Epithelial cell of proximal tubule (primary cell): ENCODE measurements at regions not wholly inside any gene's neighbourhood (a gene's known extent, or its start where the extent isn't known, plus 50 kb on each side); places are given as distances from the start of the nearest gene placed in this dataset.

ENCODE experiments used
- DNase-seq: peaks from one replicate; pipeline ENCODE4 v3.0.0-alpha.2; 2011; ENCODE audit warnings: low read depth
- H3K4me3 ChIP-seq: 2 replicates; pipeline ENCODE4 v1.5.1; 2011; ENCODE audit warnings: low read depth, mild to moderate bottlenecking, low read length
- TF ChIP-seq, protein P1 (sequence below): conservative IDR thresholded peaks from 2 replicates; pipeline ENCODE4 v1.5.1; 2012; ENCODE audit warnings: low read depth, mild to moderate bottlenecking, low read length

DNA sequence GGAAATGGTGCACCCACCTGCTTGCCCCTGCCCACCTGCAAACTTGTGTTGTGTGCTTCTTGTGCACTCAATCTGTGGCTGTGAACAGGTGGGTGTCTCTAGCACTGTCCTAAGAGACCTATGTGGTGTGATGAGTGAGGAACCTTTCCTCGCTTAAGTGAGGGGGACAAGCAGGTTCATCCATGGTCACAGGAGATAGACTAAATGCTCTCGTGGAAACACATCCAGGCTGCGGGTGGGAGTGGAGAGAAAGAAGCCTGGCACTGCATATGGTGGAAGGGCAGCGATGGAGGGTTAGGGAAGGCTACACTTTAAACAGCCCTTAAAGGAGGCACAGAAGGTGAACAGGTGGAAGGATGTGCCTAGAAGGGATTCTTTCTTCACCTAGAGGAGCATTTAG, 330.9 kb downstream of the CXCL12 start:
- H3K4me3 ChIP-seq: no peak overlapping the region
- DNase-seq: no peak
- TF ChIP-seq, protein P1, sequence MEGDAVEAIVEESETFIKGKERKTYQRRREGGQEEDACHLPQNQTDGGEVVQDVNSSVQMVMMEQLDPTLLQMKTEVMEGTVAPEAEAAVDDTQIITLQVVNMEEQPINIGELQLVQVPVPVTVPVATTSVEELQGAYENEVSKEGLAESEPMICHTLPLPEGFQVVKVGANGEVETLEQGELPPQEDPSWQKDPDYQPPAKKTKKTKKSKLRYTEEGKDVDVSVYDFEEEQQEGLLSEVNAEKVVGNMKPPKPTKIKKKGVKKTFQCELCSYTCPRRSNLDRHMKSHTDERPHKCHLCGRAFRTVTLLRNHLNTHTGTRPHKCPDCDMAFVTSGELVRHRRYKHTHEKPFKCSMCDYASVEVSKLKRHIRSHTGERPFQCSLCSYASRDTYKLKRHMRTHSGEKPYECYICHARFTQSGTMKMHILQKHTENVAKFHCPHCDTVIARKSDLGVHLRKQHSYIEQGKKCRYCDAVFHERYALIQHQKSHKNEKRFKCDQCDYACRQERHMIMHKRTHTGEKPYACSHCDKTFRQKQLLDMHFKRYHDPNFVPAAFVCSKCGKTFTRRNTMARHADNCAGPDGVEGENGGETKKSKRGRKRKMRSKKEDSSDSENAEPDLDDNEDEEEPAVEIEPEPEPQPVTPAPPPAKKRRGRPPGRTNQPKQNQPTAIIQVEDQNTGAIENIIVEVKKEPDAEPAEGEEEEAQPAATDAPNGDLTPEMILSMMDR: no peak

- H3K4me3 ChIP-seq: no peak overlapping the region
- no peak for DNase-seq
- TF ChIP-seq, protein P1: no peak
Measured at GRCh38 chr10:44053391-44053790, 331.5 kb downstream of the CXCL12 start.

DNA sequence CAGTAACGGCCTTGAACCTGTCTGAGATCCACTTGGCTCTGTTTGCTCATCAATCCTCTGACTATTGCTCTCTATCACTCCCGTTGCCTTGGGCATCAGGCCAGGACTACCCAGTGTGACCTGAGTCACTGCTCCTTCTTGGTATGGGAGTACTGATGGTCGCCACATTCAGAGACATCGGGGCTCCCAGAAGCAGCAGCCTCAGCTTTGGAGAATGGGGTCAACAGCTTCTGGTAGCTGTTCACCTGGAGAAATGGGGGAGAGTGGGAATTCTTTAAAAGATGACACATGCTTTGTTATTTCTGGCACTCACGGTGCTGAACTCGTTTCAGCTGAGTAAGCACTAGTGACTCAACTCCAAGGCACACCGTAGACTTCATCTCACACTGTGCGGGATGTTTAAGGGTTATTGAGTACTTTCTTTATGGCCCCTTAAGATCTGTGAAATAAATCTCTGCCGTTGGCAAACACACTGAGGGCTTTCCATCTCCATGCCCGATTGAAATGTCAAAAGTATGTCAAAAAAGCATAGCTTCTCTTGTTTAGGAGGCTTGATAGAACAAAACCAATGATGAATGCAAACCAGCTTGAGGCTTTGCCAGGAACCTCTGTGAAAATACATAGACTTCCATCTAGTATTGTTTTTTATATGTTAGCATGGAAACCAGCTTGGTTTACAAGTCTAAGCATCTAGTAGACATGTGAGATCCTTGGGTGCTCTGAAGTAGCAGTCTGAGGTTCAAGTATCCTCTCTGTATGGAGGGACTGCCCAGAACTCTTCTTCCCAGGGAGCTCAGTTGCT, 333.1 kb downstream of the CXCL12 start:
- no peak overlapping the region for H3K4me3 ChIP-seq
- peak; percentile 84 for DNase-seq
- TF ChIP-seq, protein P1: no peak

DNA sequence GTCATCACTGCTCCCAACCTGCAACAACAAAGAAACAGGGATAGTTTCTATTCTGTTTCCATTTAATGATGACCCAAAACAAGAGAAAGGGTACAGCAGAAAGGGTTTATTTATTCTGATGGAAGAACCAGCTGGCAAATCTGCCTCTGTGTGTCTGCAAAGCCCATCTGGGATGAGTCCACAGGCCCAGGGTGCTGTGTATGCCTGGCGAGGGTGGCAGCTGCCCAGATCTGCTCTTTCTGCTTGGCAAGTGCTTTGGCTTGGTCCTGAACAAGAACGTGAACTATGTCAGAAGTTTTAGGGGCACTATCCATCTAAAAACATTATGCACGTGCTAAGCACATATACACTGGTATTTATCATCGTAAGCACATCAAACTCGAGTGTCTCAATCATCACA, 333.8 kb downstream of the CXCL12 start:
- TF ChIP-seq, protein P1: no peak
- H3K4me3 ChIP-seq: no peak overlapping the region
- DNase-seq: no peak

DNA sequence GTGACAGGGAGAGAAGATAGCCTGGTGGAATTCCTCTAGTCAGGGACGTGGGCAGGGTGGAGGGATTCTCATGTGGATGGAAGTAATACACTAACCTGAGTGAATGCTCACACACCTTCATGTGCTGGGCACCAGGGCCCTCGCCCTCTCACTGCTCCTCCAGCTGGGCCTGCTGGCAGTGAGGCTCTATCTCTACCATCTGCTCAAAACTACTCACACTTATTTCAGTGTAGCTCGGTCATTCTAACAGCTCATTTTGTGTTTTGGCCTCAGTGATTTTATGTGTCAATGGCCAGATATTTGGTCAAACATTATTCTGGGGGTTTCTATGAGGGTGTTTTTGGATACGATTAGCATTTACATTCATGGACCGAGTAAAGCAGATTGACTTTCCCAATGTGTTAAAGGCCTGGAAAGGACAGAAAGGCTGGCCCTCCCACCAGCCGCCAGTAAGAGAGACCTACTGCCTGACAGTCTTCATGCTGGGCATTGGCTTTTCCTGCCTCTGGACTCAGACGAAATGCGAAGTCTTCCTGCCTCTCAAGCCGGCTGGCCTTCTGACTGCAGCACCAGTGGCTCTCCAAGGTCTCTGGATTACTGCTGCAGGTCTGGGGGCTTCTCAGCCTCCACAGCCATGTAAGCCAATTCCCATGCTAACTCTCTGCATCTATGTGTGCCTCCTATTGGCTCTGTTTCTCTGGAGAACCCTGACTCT, 335.4 kb downstream of the CXCL12 start:
- DNase-seq: no peak
- H3K4me3 ChIP-seq: no peak overlapping the region
- TF ChIP-seq, protein P1: no peak

DNA sequence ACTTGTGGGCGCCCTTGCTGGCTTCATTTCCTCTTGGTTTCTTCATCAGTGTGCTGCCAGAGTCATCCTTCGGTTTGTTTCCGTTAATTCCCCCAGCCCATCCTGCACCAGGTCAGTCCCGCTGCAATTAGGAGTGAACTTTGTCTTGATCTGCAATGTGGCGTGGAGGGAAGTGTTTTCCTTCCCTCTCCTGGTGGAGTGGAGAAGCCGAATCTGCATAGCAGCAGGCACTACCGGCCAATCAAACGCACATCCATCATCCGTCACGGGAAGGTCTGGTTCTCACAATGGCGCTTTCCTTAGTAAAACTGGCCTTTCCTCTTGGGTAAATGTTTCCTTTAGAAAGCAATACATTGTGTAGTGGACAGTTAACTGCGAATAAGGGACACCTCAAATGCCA, 337.5 kb downstream of the CXCL12 start:
- no peak for DNase-seq
- TF ChIP-seq, protein P1: peak; percentile 9
- H3K4me3 ChIP-seq: no peak overlapping the region
